HCT116 (cell line): ENCODE measurements at regions not wholly inside any gene's neighbourhood (a gene's known extent, or its start where the extent isn't known, plus 50 kb on each side); places are given as distances from the start of the nearest gene placed in this dataset.

Experiments
- ATAC-seq: fragments of 200-7000 bp; cut with Tn5 transposase; 2 replicates; pipeline ENCODE4 v1.9.1; 2020; ENCODE audit warnings: mild to moderate bottlenecking, moderate library complexity
- BruUV-seq: library from RNA; stranded (reverse); fragments of 400-500 nt; replicated peaks from 2 replicates; lab custom pipeline; 2021; lab: Mats Ljungman, UMichigan
- CTCF ChIA-PET: fragments of 300-600 bp; sonication (Branson Sonifier 250); formaldehyde crosslinking; loops from one replicate; lab custom pipeline; 2021; ENCODE audit warnings: antibody characterized with exemption; lab: Charles Lee
- POLR2A ChIA-PET: fragments of 300-600, 350-600 bp; sonication (Branson Sonifier 250); formaldehyde crosslinking; loops from one replicate; lab custom pipeline; 2021; ENCODE audit warnings: antibody characterized with exemption; lab: Charles Lee
- RAD21 ChIA-PET, 2 experiments: fragments of 300-600 bp; sonication (Branson Sonifier 250); formaldehyde crosslinking; loops; one replicate each; lab custom pipeline; 2023; ENCODE audit warnings: low total read pairs in 2 of 2; ENCODE audit not compliant: uncharacterized antibody in 2 of 2, unreplicated experiment in 2 of 2, low non-redundant PET in 1 of 2; lab: Charles Lee
- DNase-seq: peaks from one replicate; pipeline ENCODE4 v3.0.0-alpha.2; 2010; ENCODE audit warnings: low read depth, low spot score
- H2AFZ ChIP-seq: fragments of 200-600 bp; shearing (Covaris generic), sonication (generic); 2 replicates; pipeline ENCODE4 v1.6.1; 2017; ENCODE audit warnings: low read depth, mixed run types, mixed read lengths, antibody characterized with exemption, low read length; ENCODE audit not compliant: poor library complexity, severe bottlenecking
- H3K27ac ChIP-seq: 2 replicates; pipeline ENCODE4 v1.5.1; 2012; ENCODE audit warnings: low read depth, low read length
- H3K27me3 ChIP-seq: fragments of 200-600 bp; sonication (generic); 2 replicates; pipeline ENCODE4 v1.6.1; 2016; ENCODE audit warnings: mixed run types, low read length, mixed read lengths; ENCODE audit not compliant: insufficient read depth
- H3K36me3 ChIP-seq, 2 experiments: fragments of 200-500 bp in 1 of 2; fragments of 200-600 bp in 1 of 2; sonication (Bioruptor generic) in 1 of 2; sonication (generic) in 1 of 2; 2 replicates each; pipeline versions ENCODE4 v1.5.1 to v1.6.1; 2014 to 2016; ENCODE audit warnings: low read length in 2 of 2, inconsistent platforms in 1 of 2, mixed read lengths in 1 of 2, mixed run types in 1 of 2; ENCODE audit not compliant: insufficient read depth in 2 of 2, control insufficient read depth in 1 of 2
- H3K4me1 ChIP-seq, 2 experiments: fragments of 200-600 bp in 1 of 2; sonication (generic) in 1 of 2; 2 replicates each; pipeline versions ENCODE4 v1.5.1 to v1.6.1; 2012 to 2017; ENCODE audit warnings: low read length in 2 of 2, inconsistent platforms in 1 of 2, mild to moderate bottlenecking in 1 of 2, mixed read lengths in 1 of 2, mixed run types in 1 of 2, moderate library complexity in 1 of 2; ENCODE audit not compliant: insufficient read depth in 2 of 2, control insufficient read depth in 1 of 2
- H3K4me2 ChIP-seq: fragments of 200-600 bp; sonication (generic); 2 replicates; pipeline ENCODE4 v1.6.1; 2017; ENCODE audit warnings: mixed run types, low read length, mixed read lengths
- H3K4me3 ChIP-seq, 2 experiments: fragments of 200-600 bp in 1 of 2; sonication (generic) in 1 of 2; replicated peaks in 1 of 2; 2 replicates each; pipeline ENCODE4 v1.5.1; 2011 to 2016; ENCODE audit warnings: low read length in 2 of 2, control low read depth in 1 of 2, low read depth in 1 of 2, mild to moderate bottlenecking in 1 of 2, mixed read lengths in 1 of 2, mixed run types in 1 of 2
- H3K79me2 ChIP-seq: fragments of 200-600 bp; sonication (generic); 2 replicates; pipeline ENCODE4 v1.6.1; 2017; ENCODE audit warnings: mild to moderate bottlenecking, mixed run types, low read length, moderate library complexity, mixed read lengths; ENCODE audit not compliant: insufficient read depth
- H3K9ac ChIP-seq: fragments of 200-600 bp; sonication (generic); 2 replicates; pipeline ENCODE4 v1.6.1; 2016; ENCODE audit warnings: low read length, mixed read lengths
- H3K9me2 ChIP-seq: fragments of 200-600 bp; sonication (generic), shearing (Covaris generic); 2 replicates; pipeline ENCODE4 v1.6.1; 2017; ENCODE audit warnings: mixed run types, mild to moderate bottlenecking, moderate library complexity; ENCODE audit not compliant: insufficient read depth
- H3K9me3 ChIP-seq, 2 experiments: fragments of 200-500 bp in 1 of 2; fragments of 200-600 bp in 1 of 2; sonication (Bioruptor generic) in 1 of 2; sonication (generic) in 1 of 2; 2 replicates each; pipeline ENCODE4 v1.6.1; 2014 to 2017; ENCODE audit warnings: low read length in 2 of 2, mixed read lengths in 2 of 2, inconsistent platforms in 1 of 2, low read depth in 1 of 2, mild to moderate bottlenecking in 1 of 2, mixed run types in 1 of 2, moderate library complexity in 1 of 2; ENCODE audit not compliant: control insufficient read depth in 1 of 2, insufficient read depth in 1 of 2
- H4K20me1 ChIP-seq: fragments of 200-600 bp; sonication (generic), shearing (Covaris generic); 2 replicates; pipeline ENCODE4 v1.6.1; 2017; ENCODE audit warnings: mixed run types, mild to moderate bottlenecking, moderate library complexity; ENCODE audit not compliant: insufficient read depth
- CBX3 ChIP-seq: IDR thresholded peaks from 2 replicates; pipeline ENCODE4 v1.6.1; 2012; ENCODE audit warnings: low read depth
- CEBPB ChIP-seq: IDR thresholded peaks from 2 replicates; pipeline ENCODE4 v1.6.1; 2012; ENCODE audit warnings: low read depth
- CTCF ChIP-seq, 3 experiments: fragments of 200-600 bp in 1 of 3; sonication (generic) in 1 of 3; IDR thresholded peaks in 2 of 3; conservative IDR thresholded peaks in 1 of 3; 2 replicates each; pipeline ENCODE4 v1.5.1; 2012 to 2017; ENCODE audit warnings: low read depth in 2 of 3, low read length in 2 of 3, antibody characterized with exemption in 1 of 3, borderline replicate concordance in 1 of 3, control low read depth in 1 of 3, mild to moderate bottlenecking in 1 of 3, mixed read lengths in 1 of 3, mixed run types in 1 of 3, moderate library complexity in 1 of 3; ENCODE audit not compliant: insufficient read depth in 1 of 3
- EZH2phosphoT487 ChIP-seq: fragments of 200-600 bp; IDR thresholded peaks from 2 replicates; pipeline ENCODE4 v1.6.1; 2018; ENCODE audit warnings: antibody characterized with exemption, borderline replicate concordance
- FOSL1 ChIP-seq: IDR thresholded peaks from 2 replicates; pipeline ENCODE4 v1.6.1; 2012; ENCODE audit warnings: low read depth
- SIN3A ChIP-seq: IDR thresholded peaks from 2 replicates; pipeline ENCODE4 v1.6.1; 2012; ENCODE audit warnings: low read depth
- SP1 ChIP-seq: IDR thresholded peaks from 2 replicates; pipeline ENCODE4 v1.6.1; 2012; ENCODE audit warnings: low read depth
- SRF ChIP-seq: IDR thresholded peaks from 2 replicates; pipeline ENCODE4 v1.6.1; 2012; ENCODE audit warnings: low read depth
- TCF7L2 ChIP-seq: IDR thresholded peaks from 2 replicates; pipeline ENCODE4 v1.7.0; 2011; ENCODE audit warnings: borderline replicate concordance, inconsistent platforms; ENCODE audit not compliant: insufficient read depth, insufficient read length; ENCODE audit errors: extremely low read depth
- YY1 ChIP-seq: IDR thresholded peaks from 2 replicates; pipeline ENCODE4 v1.6.1; 2011; ENCODE audit warnings: low read length, low read depth, moderate library complexity, mild to moderate bottlenecking; ENCODE audit not compliant: insufficient replicate concordance; ENCODE audit errors: extremely low read depth
- ZFX ChIP-seq: fragments of 450-650 bp; IDR thresholded peaks from 2 replicates; pipeline ENCODE4 v1.6.1; 2017
- intact Hi-C: fragments of 100-400 bp; cut with micrococcal nuclease; formaldehyde crosslinking; loops from 2 replicates; pipeline ENCODE4 v1.10.0; 2022
- TF ChIP-seq, protein P1 (sequence below): IDR thresholded peaks from 2 replicates; pipeline ENCODE4 v1.6.1; 2012; ENCODE audit warnings: low read depth

GRCh38 chr6:103036846-103037245 lies 1643.3 kb downstream of the GRIK2 start:
- Histone ChIP-seq H3K4me2 (no peak overlapping the region), H3K27ac (no peak overlapping the region), H4K20me1 (no peaks in the 10 kb centered on the region), H3K79me2 (no peaks in the 10 kb centered on the region), H3K36me3 (no peaks in the 10 kb centered on the region), H3K9me3 (no peaks in the 10 kb centered on the region), H3K27me3 (no peaks in the 10 kb centered on the region), H3K4me3 (no peak overlapping the region), H2AFZ (no peak overlapping the region), H3K9me2 (no peaks in the 10 kb centered on the region), H3K4me1 (no peaks in the 10 kb centered on the region), H3K9ac (no peak overlapping the region)
- intact Hi-C loops, result no loop called here
- DNase-seq (no peak), ATAC-seq (no peak)
- BruUV-seq, result no TSS peak
- no peak for TF ChIP-seq ZFX
- TF ChIP-seq SP1, result no peak
- TF ChIP-seq TCF7L2, result no peak
- TF ChIP-seq SIN3A, result no peak
- no peak for TF ChIP-seq EZH2phosphoT487
- TF ChIP-seq FOSL1, result no peak
- CTCF ChIA-PET, result no interaction called here
- RAD21 ChIA-PET, result no interaction called here
- POLR2A ChIA-PET, result no interaction called here

DNA sequence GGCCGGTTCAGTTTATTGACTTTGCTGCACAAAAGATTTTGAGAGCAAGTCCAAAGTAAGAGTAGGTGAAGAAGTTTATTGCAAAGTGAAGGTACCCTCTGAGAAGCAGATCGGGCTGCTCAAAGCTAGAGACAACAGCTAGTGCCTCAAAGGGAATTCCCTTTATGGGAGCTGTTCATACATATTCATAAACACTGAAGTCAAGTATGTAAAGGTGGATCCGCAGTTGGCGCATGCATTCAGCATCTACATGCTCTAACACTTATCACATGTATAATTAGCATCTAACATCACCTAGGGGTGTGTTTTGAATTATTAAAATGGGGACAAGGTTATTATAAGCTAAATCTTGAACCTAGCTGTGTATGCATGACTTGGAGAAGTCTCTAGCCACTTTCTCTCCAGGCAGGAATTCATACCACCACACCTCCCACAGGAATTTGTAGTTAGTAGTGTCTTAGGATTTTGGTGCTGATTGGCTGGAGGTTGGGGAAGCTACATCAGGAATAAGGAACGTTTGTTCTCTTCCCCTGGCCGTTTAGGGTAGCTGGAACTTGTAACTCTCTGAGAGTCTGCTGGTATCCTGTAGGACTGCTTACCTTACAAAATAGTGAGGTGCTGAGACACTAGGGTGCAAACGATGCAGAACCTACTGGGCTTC lies 1633.9 kb downstream of the GRIK2 start:
- CTCF ChIA-PET, result no interaction called here
- no peak for ATAC-seq

More for the DNA sequence above, 1633.9 kb downstream of the GRIK2 start:
- POLR2A ChIA-PET, result no interaction called here
- TF ChIP-seq CEBPB, result no peak
- no peak for TF ChIP-seq SRF
- no peak for TF ChIP-seq TCF7L2
- TF ChIP-seq YY1, result no peak
- TF ChIP-seq, protein P1, sequence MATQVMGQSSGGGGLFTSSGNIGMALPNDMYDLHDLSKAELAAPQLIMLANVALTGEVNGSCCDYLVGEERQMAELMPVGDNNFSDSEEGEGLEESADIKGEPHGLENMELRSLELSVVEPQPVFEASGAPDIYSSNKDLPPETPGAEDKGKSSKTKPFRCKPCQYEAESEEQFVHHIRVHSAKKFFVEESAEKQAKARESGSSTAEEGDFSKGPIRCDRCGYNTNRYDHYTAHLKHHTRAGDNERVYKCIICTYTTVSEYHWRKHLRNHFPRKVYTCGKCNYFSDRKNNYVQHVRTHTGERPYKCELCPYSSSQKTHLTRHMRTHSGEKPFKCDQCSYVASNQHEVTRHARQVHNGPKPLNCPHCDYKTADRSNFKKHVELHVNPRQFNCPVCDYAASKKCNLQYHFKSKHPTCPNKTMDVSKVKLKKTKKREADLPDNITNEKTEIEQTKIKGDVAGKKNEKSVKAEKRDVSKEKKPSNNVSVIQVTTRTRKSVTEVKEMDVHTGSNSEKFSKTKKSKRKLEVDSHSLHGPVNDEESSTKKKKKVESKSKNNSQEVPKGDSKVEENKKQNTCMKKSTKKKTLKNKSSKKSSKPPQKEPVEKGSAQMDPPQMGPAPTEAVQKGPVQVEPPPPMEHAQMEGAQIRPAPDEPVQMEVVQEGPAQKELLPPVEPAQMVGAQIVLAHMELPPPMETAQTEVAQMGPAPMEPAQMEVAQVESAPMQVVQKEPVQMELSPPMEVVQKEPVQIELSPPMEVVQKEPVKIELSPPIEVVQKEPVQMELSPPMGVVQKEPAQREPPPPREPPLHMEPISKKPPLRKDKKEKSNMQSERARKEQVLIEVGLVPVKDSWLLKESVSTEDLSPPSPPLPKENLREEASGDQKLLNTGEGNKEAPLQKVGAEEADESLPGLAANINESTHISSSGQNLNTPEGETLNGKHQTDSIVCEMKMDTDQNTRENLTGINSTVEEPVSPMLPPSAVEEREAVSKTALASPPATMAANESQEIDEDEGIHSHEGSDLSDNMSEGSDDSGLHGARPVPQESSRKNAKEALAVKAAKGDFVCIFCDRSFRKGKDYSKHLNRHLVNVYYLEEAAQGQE, result no peak
- no peak for TF ChIP-seq CTCF (IDR thresholded peaks at IDR 0.05 in 2 of 3, conservative IDR thresholded peaks at IDR 0.05 in 1 of 3; ENCODE audit: borderline replicate concordance in 1 of 3, insufficient read depth in 1 of 3, low read depth in 2 of 3, low read length in 2 of 3)
- no peak for TF ChIP-seq CBX3
- no peak for TF ChIP-seq SP1
- TF ChIP-seq, all 23 proteins: peak for 0
- no peak overlapping the region for H3K4me2 ChIP-seq
- no peak overlapping the region for H3K27ac ChIP-seq
- no TSS peak for BruUV-seq
- RAD21 ChIA-PET, result no interaction called here
- no peak for DNase-seq
- no peaks in the 10 kb centered on the region for H3K79me2 ChIP-seq
- no peak overlapping the region for H2AFZ ChIP-seq
- no peaks in the 10 kb centered on the region for H3K9me2 ChIP-seq
- no peaks in the 10 kb centered on the region for H3K27me3 ChIP-seq
- intact Hi-C loops, result no loop called here
- no peak overlapping the region for H3K4me3 ChIP-seq
- H3K9me3 ChIP-seq, result no peaks in the 10 kb centered on the region
- H3K9ac ChIP-seq, result no peak overlapping the region
- H3K36me3 ChIP-seq, result no peaks in the 10 kb centered on the region
- H4K20me1 ChIP-seq, result no peaks in the 10 kb centered on the region
- H3K4me1 ChIP-seq, result no peaks in the 10 kb centered on the region
